ENCODE measurements at regions not wholly inside any gene's neighbourhood (a gene's known extent, or its start where the extent isn't known, plus 50 kb on each side); places are given as distances from the start of the nearest gene placed in this dataset.

DNA sequence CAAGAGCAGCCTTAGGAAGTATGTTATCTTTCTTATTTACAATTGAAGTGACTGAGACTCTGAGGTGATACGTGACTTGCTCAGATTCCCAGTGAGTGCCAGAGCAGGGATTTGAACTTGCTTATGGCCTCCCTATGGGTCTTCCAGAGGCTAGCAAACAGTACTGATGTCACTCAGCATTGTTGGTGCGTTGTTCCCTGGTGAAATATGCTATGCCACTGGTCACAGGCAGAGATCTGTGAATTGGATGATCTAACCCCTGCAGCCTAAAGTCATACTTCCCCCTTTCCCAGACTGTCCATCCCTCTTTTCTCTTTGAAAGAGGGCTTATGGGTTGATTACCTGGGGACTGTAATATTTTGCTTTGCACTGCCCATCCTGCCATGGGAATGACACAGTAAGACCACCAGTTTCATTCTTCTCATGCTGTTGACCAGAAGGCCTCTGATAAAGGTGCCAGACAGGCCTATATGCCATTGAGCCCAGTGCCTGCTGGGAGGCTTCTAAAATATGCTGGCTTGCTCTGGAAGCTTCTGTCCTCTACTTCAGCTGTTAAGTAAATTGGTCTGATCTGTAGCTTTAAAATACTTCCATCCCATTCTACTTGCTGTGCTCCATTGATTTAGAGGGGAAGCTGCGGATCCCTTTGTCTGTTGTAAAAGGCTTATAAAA lies 152.2 kb upstream of the E2F8 start:
- TF ChIP-seq, protein P1, sequence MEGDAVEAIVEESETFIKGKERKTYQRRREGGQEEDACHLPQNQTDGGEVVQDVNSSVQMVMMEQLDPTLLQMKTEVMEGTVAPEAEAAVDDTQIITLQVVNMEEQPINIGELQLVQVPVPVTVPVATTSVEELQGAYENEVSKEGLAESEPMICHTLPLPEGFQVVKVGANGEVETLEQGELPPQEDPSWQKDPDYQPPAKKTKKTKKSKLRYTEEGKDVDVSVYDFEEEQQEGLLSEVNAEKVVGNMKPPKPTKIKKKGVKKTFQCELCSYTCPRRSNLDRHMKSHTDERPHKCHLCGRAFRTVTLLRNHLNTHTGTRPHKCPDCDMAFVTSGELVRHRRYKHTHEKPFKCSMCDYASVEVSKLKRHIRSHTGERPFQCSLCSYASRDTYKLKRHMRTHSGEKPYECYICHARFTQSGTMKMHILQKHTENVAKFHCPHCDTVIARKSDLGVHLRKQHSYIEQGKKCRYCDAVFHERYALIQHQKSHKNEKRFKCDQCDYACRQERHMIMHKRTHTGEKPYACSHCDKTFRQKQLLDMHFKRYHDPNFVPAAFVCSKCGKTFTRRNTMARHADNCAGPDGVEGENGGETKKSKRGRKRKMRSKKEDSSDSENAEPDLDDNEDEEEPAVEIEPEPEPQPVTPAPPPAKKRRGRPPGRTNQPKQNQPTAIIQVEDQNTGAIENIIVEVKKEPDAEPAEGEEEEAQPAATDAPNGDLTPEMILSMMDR (IDR thresholded peaks at IDR 0.05; ENCODE audit: borderline replicate concordance, extremely low read depth, low read length, poor library complexity, severe bottlenecking): no peak
- TF ChIP-seq EZH2 (IDR thresholded peaks at IDR 0.05; ENCODE audit: borderline replicate concordance, low read depth, low read length, severe bottlenecking): no peak
